Neural cell (in vitro differentiated cells): ENCODE measurements at regions not wholly inside any gene's neighbourhood (a gene's known extent, or its start where the extent isn't known, plus 50 kb on each side); places are given as distances from the start of the nearest gene placed in this dataset.

ENCODE experiments used
- CTCF ChIP-seq: fragments of 450-650 bp; IDR thresholded peaks from 2 replicates; pipeline ENCODE4 v1.5.1; 2014; ENCODE audit warnings: antibody characterized with exemption, mild to moderate bottlenecking, moderate library complexity; ENCODE audit not compliant: poor library complexity, severe bottlenecking
- EP300 ChIP-seq: fragments of 450-650 bp; conservative IDR thresholded peaks from 2 replicates; pipeline ENCODE4 v1.6.1; 2014; ENCODE audit warnings: antibody characterized with exemption, mild to moderate bottlenecking, moderate library complexity; ENCODE audit not compliant: poor library complexity, severe bottlenecking
- EZH2 ChIP-seq: fragments of 200-600, 300-800 bp; shearing (Covaris generic), sonication (generic); IDR thresholded peaks from 2 replicates; pipeline ENCODE4 v1.6.1; 2014; ENCODE audit warnings: antibody characterized with exemption, low read length, borderline replicate concordance, mild to moderate bottlenecking; ENCODE audit not compliant: insufficient read depth, poor library complexity, severe bottlenecking
- POLR2AphosphoS5 ChIP-seq: IDR thresholded peaks from 2 replicates; pipeline ENCODE4 v1.6.1; 2012
- RAD21 ChIP-seq: fragments of 450-650 bp; conservative IDR thresholded peaks from 2 replicates; pipeline ENCODE4 v1.6.1; 2014; ENCODE audit warnings: antibody characterized with exemption, mild to moderate bottlenecking, moderate library complexity
- REST ChIP-seq: IDR thresholded peaks from 2 replicates; pipeline ENCODE4 v1.6.1; 2012; ENCODE audit warnings: borderline replicate concordance
- TAF1 ChIP-seq: IDR thresholded peaks from 2 replicates; pipeline ENCODE4 v1.6.1; 2012; ENCODE audit warnings: low read depth

- TF ChIP-seq TAF1 (no peak), RAD21 (no peak), CTCF (no peak), EP300 (no peak), POLR2AphosphoS5 (no peak), REST (no peak), EZH2 (no peak)
Measured at GRCh38 chr22:47628477-47629272, 866.2 kb downstream of the TBC1D22A start.
